Endothelial cell of umbilical vein (primary cell): ENCODE measurements at regions not wholly inside any gene's neighbourhood (a gene's known extent, or its start where the extent isn't known, plus 50 kb on each side); places are given as distances from the start of the nearest gene placed in this dataset.

Experiments used
- BruUV-seq: library from RNA; stranded (reverse); fragments of 400-500 nt; replicated peaks from 2 replicates; lab custom pipeline; 2021; lab: Mats Ljungman, UMichigan
- CTCF ChIA-PET: fragments of 300-600, 350-600 bp; sonication (Branson Sonifier 250); formaldehyde crosslinking; loops from one replicate; lab custom pipeline; 2021; ENCODE audit warnings: antibody characterized with exemption, inconsistent platforms; lab: Charles Lee
- POLR2A ChIA-PET: fragments of 300-600, 350-600 bp; sonication (Branson Sonifier 250); formaldehyde crosslinking; loops from one replicate; lab custom pipeline; 2021; ENCODE audit warnings: antibody characterized with exemption, inconsistent platforms; lab: Charles Lee
- DNase-seq: peaks from one replicate; pipeline ENCODE4 v3.0.0-alpha.2; 2011; ENCODE audit warnings: low read depth, low spot score
- FAIRE-seq: peaks from 2 replicates; lab custom pipeline; 2011; peaks lifted over from hg19 to GRCh38; lab: Jason Lieb, UNC
- H2AFZ ChIP-seq: 2 replicates; pipeline ENCODE4 v1.6.0; 2012; ENCODE audit warnings: low read depth, low read length, control low read depth, inconsistent platforms
- H3K27ac ChIP-seq: 2 replicates; pipeline ENCODE4 v1.5.1; 2011; ENCODE audit warnings: low read depth, mild to moderate bottlenecking, control low read depth, low read length, moderate library complexity; ENCODE audit not compliant: insufficient read depth
- H3K27me3 ChIP-seq, 2 experiments: 2 replicates each; pipeline versions ENCODE4 v1.6.0 to v1.6.1; 2011; ENCODE audit warnings: low read length in 2 of 2, mixed read lengths in 1 of 2; ENCODE audit not compliant: control insufficient read depth in 2 of 2, insufficient read depth in 2 of 2
- H3K36me3 ChIP-seq, 2 experiments: 2 replicates in 1 of 2; 3 replicates in 1 of 2; pipeline ENCODE4 v1.5.1; 2011; ENCODE audit warnings: low read length in 2 of 2, mild to moderate bottlenecking in 1 of 2, moderate library complexity in 1 of 2; ENCODE audit not compliant: control insufficient read depth in 2 of 2, insufficient read depth in 2 of 2; ENCODE audit errors: extremely low read depth in 1 of 2
- H3K4me1 ChIP-seq: 3 replicates; pipeline ENCODE4 v1.5.1; 2011; ENCODE audit warnings: mild to moderate bottlenecking, low read length; ENCODE audit not compliant: control insufficient read depth, insufficient read depth; ENCODE audit errors: extremely low read depth
- H3K4me2 ChIP-seq: 2 replicates; pipeline ENCODE4 v1.6.1; 2011; ENCODE audit warnings: low read length, control low read depth, mixed read lengths; ENCODE audit not compliant: insufficient read depth
- H3K4me3 ChIP-seq, 3 experiments: fragments of 200-600 bp in 1 of 3; sonication (generic), shearing (Covaris generic) in 1 of 3; replicated peaks in 1 of 3; 2 replicates each; pipeline ENCODE4 v1.5.1; 2011 to 2016; ENCODE audit warnings: control low read depth in 3 of 3, low read length in 3 of 3, mild to moderate bottlenecking in 2 of 3, inconsistent platforms in 1 of 3, low read depth in 1 of 3, moderate library complexity in 1 of 3; ENCODE audit not compliant: insufficient read depth in 1 of 3
- H3K79me2 ChIP-seq: 2 replicates; pipeline ENCODE4 v1.6.0; 2012; ENCODE audit warnings: low read length, inconsistent platforms; ENCODE audit not compliant: control insufficient read depth, insufficient read depth
- H3K9ac ChIP-seq: replicated peaks from 2 replicates; pipeline ENCODE3; 2011; ENCODE audit warnings: low read length, control low read depth; ENCODE audit not compliant: insufficient read depth; ENCODE audit errors: extremely low read depth
- H3K9me1 ChIP-seq: replicated peaks from 3 replicates; pipeline ENCODE4 v1.6.0; 2011; ENCODE audit warnings: mild to moderate bottlenecking, low read length; ENCODE audit not compliant: control insufficient read depth, insufficient read depth; ENCODE audit errors: extremely low read depth
- H3K9me3 ChIP-seq: replicated peaks from 2 replicates; pipeline ENCODE4 v1.5.1; 2012; ENCODE audit warnings: low read length, inconsistent platforms; ENCODE audit not compliant: control insufficient read depth, insufficient read depth
- H4K20me1 ChIP-seq: replicated peaks from 2 replicates; pipeline ENCODE3; 2011; ENCODE audit warnings: mild to moderate bottlenecking, low read length; ENCODE audit not compliant: control insufficient read depth, insufficient read depth; ENCODE audit errors: extremely low read depth
- CTCF ChIP-seq, 2 donors: IDR thresholded peaks; 1 replicate in 1 of 2; 2 replicates in 1 of 2; pipeline ENCODE4 v1.5.1; 2011; ENCODE audit warnings: low read length in 2 of 2, mild to moderate bottlenecking in 2 of 2, moderate library complexity in 2 of 2, control low read depth in 1 of 2, inconsistent platforms in 1 of 2, low read depth in 1 of 2; ENCODE audit not compliant: insufficient read depth in 1 of 2; ENCODE audit errors: extremely low read depth in 1 of 2
- FOS ChIP-seq: IDR thresholded peaks from 2 replicates; pipeline ENCODE4 v1.6.1; 2011; ENCODE audit warnings: mild to moderate bottlenecking, low read length, moderate library complexity, borderline replicate concordance; ENCODE audit not compliant: insufficient read depth
- JUN ChIP-seq: IDR thresholded peaks from 2 replicates; pipeline ENCODE4 v1.6.1; 2011; ENCODE audit warnings: borderline replicate concordance, low read depth; ENCODE audit not compliant: insufficient read length, insufficient read depth
- MAX ChIP-seq: IDR thresholded peaks from 2 replicates; pipeline ENCODE4 v1.6.1; 2011; ENCODE audit not compliant: insufficient read depth, insufficient read length
- MYC ChIP-seq: IDR thresholded peaks from one replicate; pipeline ENCODE4 v1.6.1; 2011; ENCODE audit warnings: mild to moderate bottlenecking, low read depth, low read length
- POLR2A ChIP-seq: IDR thresholded peaks from 2 replicates; pipeline ENCODE4 v1.6.1; 2012; ENCODE audit warnings: low read depth, mild to moderate bottlenecking, control low read depth, low read length
- POLR2AphosphoS5 ChIP-seq: IDR thresholded peaks from 2 replicates; pipeline ENCODE4 v1.6.1; 2012; ENCODE audit warnings: low read depth, mild to moderate bottlenecking, control low read depth, low read length, moderate library complexity; ENCODE audit not compliant: insufficient read depth
- dilution Hi-C: fragments of 300-500 bp; cut with MboI; formaldehyde crosslinking; loops from one replicate; pipeline ENCODE4 v1.15.0; 2019; ENCODE audit warnings: low sequenced_read_pairs; ENCODE audit not compliant: extremely low pct_ligation_motif_present
- intact Hi-C: fragments of 100-400 bp; cut with micrococcal nuclease; formaldehyde crosslinking; loops from one replicate; pipeline ENCODE4 v1.10.0; 2022

- FAIRE-seq = no peak
- no peak overlapping the region for H3K27ac ChIP-seq
- H3K4me2 ChIP-seq = no peak overlapping the region
- H3K36me3 ChIP-seq = no peaks in the 10 kb centered on the region
- BruUV-seq = no TSS peak
- H3K4me1 ChIP-seq = no peaks in the 10 kb centered on the region
- no peaks in the 10 kb centered on the region for H3K79me2 ChIP-seq
- no peak overlapping the region for H3K9ac ChIP-seq
- no peaks in the 10 kb centered on the region for H3K9me3 ChIP-seq
- peaks cover 3 to 6% of the 10 kb centered on the region in 2 experiments for H3K27me3 ChIP-seq
- no peak for DNase-seq
- H4K20me1 ChIP-seq = no peaks in the 10 kb centered on the region
- intact Hi-C loops = loop anchor here (2.0 kb wide), 2 partner anchors 27 to 733 kb away; no protein-coding TSS in a partner anchor
- H2AFZ ChIP-seq = no peak overlapping the region
- CTCF ChIA-PET = interaction anchor here (0.6 kb wide), 1 partner anchor 14 kb away, joined by 4 read pairs; no protein-coding TSS in a partner anchor
- H3K4me3 ChIP-seq = no peak overlapping the region
- TF ChIP-seq MAX (no peak), CTCF (IDR thresholded peaks at IDR 0.05; ENCODE audit: extremely low read depth in 1 of 2, insufficient read depth in 1 of 2, low read depth in 1 of 2, low read length in 2 of 2) (no peak), POLR2A (no peak)
- dilution Hi-C loops = no loop called here
- H3K9me1 ChIP-seq = no peaks in the 10 kb centered on the region
- POLR2A ChIA-PET = no interaction called here
Observed at GRCh38 chr15:70461992-70462391, 301.4 kb downstream of the UACA start.

- H3K4me2 ChIP-seq = no peak overlapping the region
- no peak for TF ChIP-seq CTCF (IDR thresholded peaks at IDR 0.05; ENCODE audit: extremely low read depth in 1 of 2, insufficient read depth in 1 of 2, low read depth in 1 of 2, low read length in 2 of 2)
- no peak for TF ChIP-seq JUN
- TF ChIP-seq FOS = no peak
- no peak for TF ChIP-seq POLR2AphosphoS5
- no peak for TF ChIP-seq MYC
- no peak for TF ChIP-seq MAX
- no peak for TF ChIP-seq POLR2A
- no peaks in the 10 kb centered on the region for H3K9me1 ChIP-seq
- no TSS peak for BruUV-seq
- no peaks in the 10 kb centered on the region for H3K4me1 ChIP-seq
- intact Hi-C loops (loop anchor here (2.0 kb wide), 2 partner anchors 28 to 732 kb away; no protein-coding TSS in a partner anchor), dilution Hi-C loops (no loop called here)
- peaks cover 2 to 6% of the 10 kb centered on the region in 2 experiments for H3K27me3 ChIP-seq
- CTCF ChIA-PET = interaction anchor here (1.5 to 2.0 kb wide), 2 partner anchors 10 to 14 kb away, joined by 5 to 7 read pairs; no protein-coding TSS in a partner anchor
- H3K9ac ChIP-seq = no peak overlapping the region
- no peak overlapping the region for H3K4me3 ChIP-seq
- H4K20me1 ChIP-seq = no peaks in the 10 kb centered on the region
- no peaks in the 10 kb centered on the region for H3K36me3 ChIP-seq
- DNase-seq (no peak), FAIRE-seq (no peak)
- H3K79me2 ChIP-seq = no peaks in the 10 kb centered on the region
- no peak overlapping the region for H2AFZ ChIP-seq
- H3K9me3 ChIP-seq = no peaks in the 10 kb centered on the region
- POLR2A ChIA-PET = no interaction called here
- H3K27ac ChIP-seq = no peak overlapping the region
Observed at GRCh38 chr15:70461017-70461416, 302.3 kb downstream of the UACA start.
